Activated T-cell treated with anti-CD3 and anti-CD28 coated beads, Interleukin-2, amount 50 U/mL, for 24 hours (primary cell): ENCODE measurements at regions not wholly inside any gene's neighbourhood (a gene's known extent, or its start where the extent isn't known, plus 50 kb on each side); places are given as distances from the start of the nearest gene placed in this dataset.
A peak's percentile ranks its signal among the peaks of the same experiment; 100 is the strongest.

Source experiments
- DNase-seq: peaks from one replicate; pipeline ENCODE4 v3.0.0-alpha.2; 2020
- H3K27ac Mint-ChIP-seq: 2 replicates; pipeline ENCODE4 v1.8.0; 2020; ENCODE audit warnings: mild to moderate bottlenecking, mixed read lengths
- H3K27me3 Mint-ChIP-seq: 2 replicates; pipeline ENCODE4 v1.8.0; 2020; ENCODE audit warnings: mixed read lengths
- H3K36me3 Mint-ChIP-seq: 2 replicates; pipeline ENCODE4 v1.8.0; 2020; ENCODE audit warnings: low read depth, mixed read lengths
- H3K4me1 Mint-ChIP-seq: 2 replicates; pipeline ENCODE4 v1.8.0; 2020; ENCODE audit warnings: low read depth, mixed read lengths
- H3K4me3 Mint-ChIP-seq: 2 replicates; pipeline ENCODE4 v1.8.0; 2020; ENCODE audit warnings: mild to moderate bottlenecking, moderate library complexity, mixed read lengths
- H3K9me3 Mint-ChIP-seq: 2 replicates; pipeline ENCODE4 v1.8.0; 2020; ENCODE audit warnings: mixed read lengths

DNA sequence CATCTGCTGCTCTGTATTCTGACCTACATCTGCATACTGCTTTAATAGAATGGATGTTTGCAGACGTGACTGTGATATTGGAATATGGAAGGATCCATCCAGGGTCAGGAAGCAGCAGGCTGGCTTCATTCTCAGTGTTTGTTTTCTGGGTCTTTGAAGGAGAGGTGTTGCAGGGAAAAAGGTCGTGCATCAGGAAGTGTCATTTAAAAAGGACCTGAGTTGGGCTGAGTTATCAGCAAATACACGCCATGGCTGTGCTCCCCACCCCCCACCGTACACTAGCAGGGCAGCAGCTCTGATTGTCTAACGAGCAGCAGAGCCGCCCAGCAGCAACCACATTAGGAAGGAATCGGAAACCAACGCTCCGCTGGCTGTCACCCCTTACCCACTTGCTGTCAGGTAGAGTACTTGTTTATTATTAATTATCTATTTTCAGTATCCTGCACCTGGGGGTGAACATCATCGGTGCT lies 63.1 kb upstream of the STEAP1B start:
- H3K27me3 Mint-ChIP-seq = peaks cover 51% of the 10 kb centered on the region
- DNase-seq = no peak
- H3K4me3 Mint-ChIP-seq = peak overlapping the region; percentile 30
- H3K4me1 Mint-ChIP-seq = peaks cover 50% of the 10 kb centered on the region
- H3K36me3 Mint-ChIP-seq = no peaks in the 10 kb centered on the region
- no peak overlapping the region for H3K27ac Mint-ChIP-seq
- H3K9me3 Mint-ChIP-seq = no peaks in the 10 kb centered on the region

DNA sequence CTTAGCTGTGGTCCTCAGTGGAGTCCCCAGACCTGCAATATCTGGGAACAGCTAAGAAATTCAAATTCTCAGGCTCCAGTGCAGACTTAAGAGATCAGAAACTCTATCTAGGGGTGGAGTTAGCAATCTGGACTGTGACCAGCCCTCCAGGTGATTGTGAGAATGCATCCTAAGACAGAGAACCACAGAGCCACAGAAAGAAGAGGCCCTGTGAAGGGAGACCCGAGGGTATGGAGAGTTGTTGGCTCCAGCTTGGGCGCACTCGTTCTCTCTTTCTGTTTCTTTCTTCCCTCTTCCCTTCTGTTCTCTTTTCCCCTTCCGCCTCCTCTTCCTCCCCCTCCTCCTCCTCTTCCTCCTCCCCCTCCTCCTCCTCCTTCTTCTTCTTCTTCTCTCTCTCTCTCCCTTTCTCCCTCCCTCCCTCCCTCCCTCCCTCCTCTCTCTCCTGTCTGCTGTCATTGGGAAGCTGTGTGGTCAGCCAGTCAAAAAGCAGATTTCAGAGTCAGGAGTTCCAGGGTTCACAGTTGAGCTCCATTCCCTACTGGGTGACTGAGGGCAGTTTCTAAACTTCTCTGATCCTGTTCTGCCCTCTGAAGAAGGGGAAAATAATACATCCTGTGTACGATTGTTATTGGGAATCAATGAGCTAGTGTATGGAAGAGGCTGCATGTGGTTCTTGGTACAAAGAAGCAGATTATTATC lies 62.1 kb upstream of the STEAP1B start:
- H3K9me3 Mint-ChIP-seq = no peaks in the 10 kb centered on the region
- H3K27me3 Mint-ChIP-seq = peaks cover 41% of the 10 kb centered on the region
- H3K36me3 Mint-ChIP-seq = no peaks in the 10 kb centered on the region
- no peak for DNase-seq
- no peak overlapping the region for H3K4me3 Mint-ChIP-seq
- H3K4me1 Mint-ChIP-seq = peaks cover 50% of the 10 kb centered on the region
- H3K27ac Mint-ChIP-seq = no peak overlapping the region

DNA sequence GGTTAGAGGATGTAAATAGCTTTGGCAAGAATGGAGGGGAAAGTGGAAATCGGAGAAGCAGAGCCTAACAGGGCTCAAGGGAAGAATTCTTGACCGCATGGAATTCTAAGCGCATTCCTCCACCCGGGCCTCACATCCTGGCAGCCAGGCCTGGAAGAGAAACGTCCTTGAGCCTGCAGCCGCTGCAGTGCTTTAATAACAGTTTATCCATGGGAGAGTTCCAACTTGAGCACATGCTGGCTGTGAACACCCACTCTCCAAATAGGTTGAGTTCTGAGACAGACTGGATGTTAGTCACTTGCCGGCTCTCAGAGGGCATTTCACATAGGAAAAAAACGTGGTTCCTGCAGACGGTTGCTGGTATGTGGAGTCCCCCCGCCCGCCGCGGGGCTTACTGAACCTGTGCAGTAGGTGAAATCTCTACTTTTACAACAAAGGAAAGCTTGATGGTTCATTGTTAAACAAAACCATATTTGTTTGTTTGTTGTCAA lies 61.4 kb upstream of the STEAP1B start:
- no peaks in the 10 kb centered on the region for H3K9me3 Mint-ChIP-seq
- peaks cover 50% of the 10 kb centered on the region for H3K4me1 Mint-ChIP-seq
- no peak overlapping the region for H3K27ac Mint-ChIP-seq
- H3K36me3 Mint-ChIP-seq = no peaks in the 10 kb centered on the region
- peaks cover 36% of the 10 kb centered on the region for H3K27me3 Mint-ChIP-seq
- no peak for DNase-seq
- H3K4me3 Mint-ChIP-seq = no peak overlapping the region

DNA sequence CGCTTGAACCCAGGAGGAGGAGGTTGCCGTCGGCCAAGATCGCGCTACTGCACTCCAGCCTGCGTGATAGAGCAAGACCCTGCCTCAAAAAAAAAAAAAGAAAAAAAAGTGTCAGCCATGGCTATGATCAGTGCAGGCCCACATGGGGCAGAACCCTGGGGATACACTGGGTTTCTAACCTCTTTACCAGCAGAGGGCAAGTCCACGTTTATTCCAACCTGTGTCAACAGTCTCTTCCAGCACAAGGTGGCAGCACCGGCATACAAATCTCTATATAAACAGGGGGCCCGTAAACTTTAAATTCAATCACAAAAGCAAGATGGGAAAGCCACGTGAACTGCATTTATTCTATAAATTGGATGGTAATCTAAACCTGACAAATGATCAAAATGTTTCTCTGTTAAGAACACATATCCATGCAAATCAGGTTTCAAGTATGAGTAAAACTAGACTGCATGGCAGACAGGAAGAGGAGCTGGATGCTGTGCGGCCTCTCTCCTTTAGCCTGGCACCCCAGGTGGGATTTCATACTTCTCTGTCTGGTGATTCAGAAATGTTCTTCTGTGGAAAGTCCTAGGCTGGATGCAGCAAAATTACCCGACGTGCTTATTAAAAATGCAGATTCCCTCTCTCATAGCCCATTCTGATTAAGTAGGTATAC lies 60.0 kb upstream of the STEAP1B start:
- Mint-ChIP-seq H3K4me1 (peaks cover 37% of the 10 kb centered on the region), H3K4me3 (no peak overlapping the region), H3K27me3 (peaks cover 26% of the 10 kb centered on the region), H3K9me3 (no peaks in the 10 kb centered on the region), H3K36me3 (no peaks in the 10 kb centered on the region), H3K27ac (no peak overlapping the region)
- peak; percentile 69 for DNase-seq

DNA sequence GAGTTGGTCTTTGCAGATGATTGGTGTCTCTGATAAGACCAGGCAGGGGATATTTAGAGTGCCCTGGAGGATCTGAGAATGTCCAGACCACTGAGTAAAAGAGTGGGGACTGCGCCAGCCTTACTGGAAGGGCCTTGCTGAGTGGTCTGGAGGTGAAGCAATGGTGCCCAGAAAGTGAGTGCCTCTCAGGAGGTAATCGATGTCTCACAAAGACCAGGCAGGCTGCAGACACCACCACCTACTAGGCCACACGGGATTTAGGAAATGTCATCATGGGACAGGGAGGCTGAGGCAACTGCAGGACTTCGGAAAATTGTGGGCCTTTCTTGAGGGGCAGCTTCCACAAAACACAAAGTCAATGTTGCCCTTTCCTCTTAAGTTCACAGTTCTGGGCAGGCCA lies 57.2 kb upstream of the STEAP1B start:
- DNase-seq = no peak
- H3K27me3 Mint-ChIP-seq = peaks cover 28% of the 10 kb centered on the region
- no peaks in the 10 kb centered on the region for H3K9me3 Mint-ChIP-seq
- no peaks in the 10 kb centered on the region for H3K36me3 Mint-ChIP-seq
- no peak overlapping the region for H3K4me3 Mint-ChIP-seq
- no peak overlapping the region for H3K27ac Mint-ChIP-seq
- H3K4me1 Mint-ChIP-seq = peaks cover 10% of the 10 kb centered on the region

DNA sequence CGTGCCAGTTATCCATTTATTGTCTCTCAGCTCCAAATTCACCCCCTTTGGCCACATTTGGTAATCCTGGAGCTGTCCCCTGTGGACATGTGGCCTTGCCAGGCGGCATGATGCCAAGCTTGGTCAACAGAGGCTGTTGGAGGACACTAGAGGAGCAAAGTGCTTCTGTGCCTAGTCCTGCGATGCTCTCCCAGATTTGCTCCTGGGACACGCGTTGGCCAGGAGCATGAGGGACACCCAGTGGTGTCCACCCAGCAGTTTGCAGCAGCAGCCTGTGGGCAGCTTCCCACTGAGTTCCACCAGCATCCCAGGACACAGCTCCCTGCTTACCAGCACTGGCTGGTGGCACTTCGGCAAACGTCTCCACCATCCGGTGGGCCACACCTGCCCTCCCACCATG lies 55.5 kb upstream of the STEAP1B start:
- H3K4me3 Mint-ChIP-seq = no peak overlapping the region
- peaks cover 4% of the 10 kb centered on the region for H3K4me1 Mint-ChIP-seq
- DNase-seq = no peak
- no peaks in the 10 kb centered on the region for H3K9me3 Mint-ChIP-seq
- no peak overlapping the region for H3K27ac Mint-ChIP-seq
- H3K36me3 Mint-ChIP-seq = no peaks in the 10 kb centered on the region
- H3K27me3 Mint-ChIP-seq = peaks cover 45% of the 10 kb centered on the region

DNA sequence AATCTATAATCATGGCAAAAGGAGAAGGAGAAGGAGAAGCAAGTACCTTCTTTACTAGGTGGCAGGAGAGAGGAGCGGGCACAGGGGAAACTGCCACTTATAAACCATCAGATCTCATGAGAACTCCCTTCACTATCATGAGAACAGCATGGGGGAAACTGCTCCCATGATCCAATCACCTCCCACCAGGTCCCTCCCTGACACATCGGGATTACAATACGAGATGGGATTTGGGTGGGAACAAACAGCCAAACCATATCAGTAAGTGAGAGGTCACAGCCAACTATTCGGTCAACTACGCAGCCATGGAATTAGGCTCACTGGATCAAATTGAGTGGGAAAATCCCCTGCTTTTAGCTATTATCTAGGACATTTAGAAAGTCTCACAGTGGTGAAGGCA lies 54.2 kb upstream of the STEAP1B start:
- DNase-seq = no peak
- Mint-ChIP-seq H3K4me3 (no peak overlapping the region), H3K36me3 (no peaks in the 10 kb centered on the region), H3K9me3 (no peaks in the 10 kb centered on the region), H3K27me3 (peaks cover 58% of the 10 kb centered on the region), H3K4me1 (peaks cover 10% of the 10 kb centered on the region), H3K27ac (no peak overlapping the region)

DNA sequence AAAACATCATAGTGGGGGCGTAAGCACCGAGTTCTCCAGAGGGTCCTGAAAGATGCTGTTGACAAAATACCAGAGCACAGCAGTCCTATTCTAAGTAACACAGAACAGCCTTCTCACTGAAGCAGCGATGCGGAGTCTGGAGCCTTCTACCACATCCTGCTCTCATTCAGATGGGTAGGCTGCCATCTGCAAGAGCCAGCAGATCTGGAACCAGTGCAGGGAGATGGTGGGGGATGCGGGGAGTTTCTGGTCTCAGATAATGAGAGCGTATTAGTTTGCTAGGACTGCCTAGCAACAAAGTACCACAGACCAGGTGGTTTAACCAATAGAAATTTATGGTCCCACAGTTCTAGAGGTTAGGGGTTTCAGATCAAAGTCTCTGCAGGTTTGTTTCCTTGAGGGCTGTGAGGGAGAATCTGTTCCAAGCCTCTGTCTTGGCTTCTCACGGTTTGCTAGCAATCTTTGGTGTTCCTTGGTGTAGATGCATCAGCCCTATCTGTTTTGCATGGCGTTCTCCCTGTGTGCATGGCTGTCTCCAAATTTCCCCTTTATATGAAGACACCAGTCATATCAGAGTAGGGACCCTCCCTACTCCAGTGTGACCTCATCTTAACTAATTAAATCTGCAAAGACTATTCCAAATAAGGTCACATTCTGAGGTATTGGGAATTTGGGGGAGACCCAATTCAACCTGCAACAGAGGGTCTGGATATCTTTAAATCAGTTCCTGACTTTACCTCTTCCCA lies 52.0 kb upstream of the STEAP1B start:
- Mint-ChIP-seq H3K4me3 (no peak overlapping the region), H3K9me3 (no peaks in the 10 kb centered on the region), H3K27ac (no peak overlapping the region), H3K36me3 (no peaks in the 10 kb centered on the region), H3K27me3 (peaks cover 78% of the 10 kb centered on the region), H3K4me1 (peaks cover 10% of the 10 kb centered on the region)
- no peak for DNase-seq

DNA sequence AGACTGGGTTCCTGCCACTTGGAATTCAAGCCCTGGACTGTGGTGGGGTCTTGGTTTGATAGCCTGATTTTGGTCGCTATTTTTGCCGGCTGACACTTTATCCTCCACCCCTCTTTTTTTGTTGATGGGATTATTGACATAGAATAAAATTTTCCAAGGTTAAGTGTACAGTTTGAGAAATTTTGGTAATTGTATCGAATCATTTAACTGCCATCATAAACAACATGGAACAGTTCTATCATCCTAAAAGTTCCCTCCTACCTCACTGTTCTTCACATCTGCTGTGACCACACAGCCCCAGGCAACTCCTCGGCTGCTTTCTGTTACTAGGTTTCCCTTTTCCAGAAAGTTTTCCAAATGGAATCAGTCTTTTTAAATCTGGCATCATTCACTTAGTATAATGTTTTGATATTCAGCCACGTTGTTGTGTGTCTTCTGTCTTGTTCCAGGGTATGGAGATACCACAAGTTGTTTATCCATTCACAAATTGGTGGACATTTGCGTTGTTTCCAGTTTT lies 50.6 kb upstream of the STEAP1B start:
- H3K27ac Mint-ChIP-seq = no peak overlapping the region
- no peak overlapping the region for H3K4me3 Mint-ChIP-seq
- H3K36me3 Mint-ChIP-seq = no peaks in the 10 kb centered on the region
- DNase-seq = no peak
- peaks cover 86% of the 10 kb centered on the region for H3K27me3 Mint-ChIP-seq
- H3K9me3 Mint-ChIP-seq = no peaks in the 10 kb centered on the region
- H3K4me1 Mint-ChIP-seq = peaks cover 10% of the 10 kb centered on the region

DNA sequence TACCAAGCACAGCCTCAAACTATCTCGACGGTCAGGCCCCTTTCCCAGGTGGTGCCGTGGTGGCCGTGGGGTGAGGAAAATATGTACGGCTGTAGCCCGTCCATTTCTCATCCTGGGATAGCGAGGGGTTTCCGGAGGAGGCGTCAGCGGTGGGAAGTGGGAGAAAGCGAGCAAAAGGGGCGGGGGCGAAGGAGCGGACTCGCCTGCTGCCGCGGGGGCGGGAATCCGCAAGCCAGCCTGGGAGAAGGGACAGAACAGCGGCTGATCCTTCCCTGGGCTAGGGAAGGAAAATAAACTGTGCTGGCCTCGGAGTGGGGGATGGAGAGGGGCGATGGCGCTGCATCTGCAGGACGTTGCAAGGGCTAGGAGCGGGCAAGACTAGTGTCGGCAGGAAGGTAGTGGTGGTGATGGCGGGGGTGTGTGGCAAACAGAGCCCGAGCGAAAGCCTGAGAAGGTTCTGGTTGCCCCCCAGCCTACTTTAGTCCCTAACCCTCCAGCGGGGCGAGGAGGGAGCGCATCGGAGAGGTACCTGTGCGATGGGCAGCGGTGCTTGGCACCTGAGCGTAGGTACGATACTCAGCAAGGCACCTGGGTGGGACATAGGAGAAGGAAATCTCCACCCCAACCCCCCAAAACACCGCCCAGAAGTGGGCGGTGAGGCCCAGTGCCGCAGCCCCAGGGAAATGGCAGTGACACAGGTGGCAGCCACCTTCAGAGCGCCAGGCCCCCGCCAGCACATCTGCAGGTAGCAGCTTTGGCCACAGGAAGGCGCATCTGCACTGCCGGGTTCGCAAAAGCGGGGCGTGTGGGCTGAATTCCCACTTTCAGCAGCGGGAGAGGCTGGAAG lies 49.9 kb upstream of the STEAP1B start:
- H3K4me1 Mint-ChIP-seq = peaks cover 10% of the 10 kb centered on the region
- H3K36me3 Mint-ChIP-seq = no peaks in the 10 kb centered on the region
- H3K9me3 Mint-ChIP-seq = no peaks in the 10 kb centered on the region
- peaks cover 89% of the 10 kb centered on the region for H3K27me3 Mint-ChIP-seq
- H3K4me3 Mint-ChIP-seq = peak overlapping the region; percentile 56
- no peak overlapping the region for H3K27ac Mint-ChIP-seq
- no peak for DNase-seq
